Gastroesophageal sphincter (tissue), 4 donors: ENCODE measurements at regions not wholly inside any gene's neighbourhood (a gene's known extent, or its start where the extent isn't known, plus 50 kb on each side); places are given as distances from the start of the nearest gene placed in this dataset.

Experiments
- ATAC-seq: fragments of 150-250 bp; one replicate; pipeline ENCODE4 v1.9.1; 2016; ENCODE audit warnings: mild to moderate bottlenecking, moderate library complexity
- H3K27ac ChIP-seq, 4 donors: fragments of 200-600 bp; sonication (generic) in 3 of 4; 1 replicate in 3 of 4; 2 replicates in 1 of 4; pipeline ENCODE4 v1.5.1; 2016 to 2019
- H3K27me3 ChIP-seq: fragments of 200-600 bp; sonication (generic); one replicate; pipeline ENCODE4 v1.5.1; 2019
- H3K36me3 ChIP-seq, 2 donors: fragments of 200-600 bp; sonication (generic); one replicate each; pipeline ENCODE4 v1.5.1; 2019; ENCODE audit warnings: control low read depth in 1 of 2
- H3K4me1 ChIP-seq, 3 donors: fragments of 200-600 bp; sonication (generic); 1 replicate in 2 of 3; 2 replicates in 1 of 3; pipeline ENCODE4 v1.5.1; 2016 to 2019; ENCODE audit warnings: control low read depth in 2 of 3
- H3K4me3 ChIP-seq, 2 donors: fragments of 200-600 bp; sonication (generic); one replicate each; pipeline ENCODE4 v1.5.1; 2019; ENCODE audit warnings: mild to moderate bottlenecking in 1 of 2, moderate library complexity in 1 of 2
- H3K9me3 ChIP-seq, 3 donors: fragments of 200-600 bp; sonication (generic); one replicate each; pipeline ENCODE4 v1.5.1; 2017 to 2019; ENCODE audit warnings: control low read depth in 2 of 3
- CTCF ChIP-seq, 4 experiments: fragments of 200-600 bp in 2 of 4; fragments of 450-650 bp in 2 of 4; sonication (generic) in 1 of 4; IDR thresholded peaks; one replicate each; pipeline ENCODE4 v1.5.1; 2017 to 2019; ENCODE audit warnings: antibody characterized with exemption in 4 of 4, mild to moderate bottlenecking in 2 of 4, moderate library complexity in 2 of 4
- EP300 ChIP-seq: sonication (generic); formaldehyde crosslinking; IDR thresholded peaks from one replicate; pipeline ENCODE4 v1.6.1; 2017; ENCODE audit warnings: antibody characterized with exemption, mild to moderate bottlenecking
- POLR2A ChIP-seq, 2 donors: fragments of 450-650 bp; IDR thresholded peaks; one replicate each; pipeline ENCODE4 v1.6.1; 2017; ENCODE audit warnings: antibody characterized with exemption in 2 of 2, mild to moderate bottlenecking in 2 of 2, moderate library complexity in 1 of 2
- POLR2AphosphoS5 ChIP-seq: sonication (generic); formaldehyde crosslinking; IDR thresholded peaks from one replicate; pipeline ENCODE4 v1.6.1; 2017; ENCODE audit warnings: antibody characterized with exemption
- WGBS, 2 donors: methylation state at CpG; one replicate each; pipeline ENCODE4 v1.1.5; 2018; ENCODE audit warnings: low coverage in 1 of 2; 5-methylcytosine and 5-hydroxymethylcytosine counted together

- 84 to 85% methylated on average over 11 to 13 of the region's 17 CpGs for WGBS, 2 donors
These were observed 156.7 kb upstream of the LRFN2 start for GRCh38 chr6:40743690-40744446.

GRCh38 chr6:40743226-40743625 lies 156.1 kb upstream of the LRFN2 start:
- H3K4me3 ChIP-seq, result no peak overlapping the region
- no peak for TF ChIP-seq CTCF (IDR thresholded peaks at IDR 0.05)
- no peak for TF ChIP-seq EP300
- TF ChIP-seq POLR2AphosphoS5, result no peak
- no peak for TF ChIP-seq POLR2A (IDR thresholded peaks at IDR 0.05)
- no peak overlapping the region for H3K27ac ChIP-seq
- H3K9me3 ChIP-seq, result no peaks in the 10 kb centered on the region
- peaks cover 5% of the 10 kb centered on the region for H3K27me3 ChIP-seq
- WGBS, 2 donors, result 75 to 88% methylated on average over 3 to 4 of the region's 4 CpGs
- no peaks in the 10 kb centered on the region for H3K36me3 ChIP-seq
- no peaks in the 10 kb centered on the region for H3K4me1 ChIP-seq
- ATAC-seq, result no peak

More at GRCh38 chr6:40743690-40744446, 156.7 kb upstream of the LRFN2 start:
- Histone ChIP-seq H3K9me3 (no peaks in the 10 kb centered on the region), H3K27ac (no peak overlapping the region), H3K27me3 (peaks cover 5% of the 10 kb centered on the region), H3K4me3 (no peak overlapping the region), H3K36me3 (no peaks in the 10 kb centered on the region), H3K4me1 (no peaks in the 10 kb centered on the region)
- ATAC-seq, result no peak
- no peak for TF ChIP-seq EP300
- no peak for TF ChIP-seq POLR2AphosphoS5
- TF ChIP-seq POLR2A (IDR thresholded peaks at IDR 0.05), result no peak
- TF ChIP-seq CTCF (IDR thresholded peaks at IDR 0.05), result no peak

GRCh38 chr6:40740518-40740917 lies 153.4 kb upstream of the LRFN2 start:
- H3K9me3 ChIP-seq, result no peaks in the 10 kb centered on the region
- 88 to 94% methylated on average over 2 of the region's 3 CpGs for WGBS, 2 donors

GRCh38 chr6:40738551-40739193 lies 151.5 kb upstream of the LRFN2 start:
- H3K4me1 ChIP-seq, result no peaks in the 10 kb centered on the region
- TF ChIP-seq EP300, result no peak
- TF ChIP-seq CTCF (IDR thresholded peaks at IDR 0.05), result no peak
- no peak for TF ChIP-seq POLR2AphosphoS5
- TF ChIP-seq POLR2A (IDR thresholded peaks at IDR 0.05), result no peak
- no peak overlapping the region for H3K27ac ChIP-seq
- ATAC-seq, result no peak
- H3K36me3 ChIP-seq, result no peaks in the 10 kb centered on the region
- H3K9me3 ChIP-seq, result no peaks in the 10 kb centered on the region
- peaks cover 33% of the 10 kb centered on the region for H3K27me3 ChIP-seq
- WGBS, 2 donors, result 45 to 76% methylated on average over 7 to 11 of the region's 11 CpGs
- H3K4me3 ChIP-seq, result no peak overlapping the region

More at GRCh38 chr6:40740518-40740917, 153.4 kb upstream of the LRFN2 start:
- no peaks in the 10 kb centered on the region for H3K4me1 ChIP-seq
- no peak for ATAC-seq
- H3K36me3 ChIP-seq, result no peaks in the 10 kb centered on the region
- TF ChIP-seq POLR2AphosphoS5, result no peak
- TF ChIP-seq EP300, result no peak
- TF ChIP-seq CTCF (IDR thresholded peaks at IDR 0.05), result no peak
- no peak for TF ChIP-seq POLR2A (IDR thresholded peaks at IDR 0.05)
- H3K27ac ChIP-seq, result no peak overlapping the region
- H3K27me3 ChIP-seq, result peaks cover 24% of the 10 kb centered on the region
- H3K4me3 ChIP-seq, result no peak overlapping the region

GRCh38 chr6:40735521-40735920 lies 148.4 kb upstream of the LRFN2 start:
- WGBS, 2 donors, result 88% methylated on average over 4 of the region's 7 CpGs; no CpG with 5 or more reads in 1 of the 2 donors
- no peak for ATAC-seq
- Histone ChIP-seq H3K4me3 (no peak overlapping the region), H3K27ac (no peak overlapping the region), H3K4me1 (no peaks in the 10 kb centered on the region), H3K9me3 (no peaks in the 10 kb centered on the region), H3K27me3 (peaks cover 33% of the 10 kb centered on the region), H3K36me3 (no peaks in the 10 kb centered on the region)
- no peak for TF ChIP-seq POLR2A (IDR thresholded peaks at IDR 0.05)
- no peak for TF ChIP-seq POLR2AphosphoS5
